B cell (primary cell): ENCODE measurements at regions not wholly inside any gene's neighbourhood (a gene's known extent, or its start where the extent isn't known, plus 50 kb on each side); places are given as distances from the start of the nearest gene placed in this dataset.

Experiments used
- CTCF ChIP-seq: fragments of 200-600 bp; IDR thresholded peaks from one replicate; pipeline ENCODE4 v1.8.0; 2022; ENCODE audit warnings: antibody characterized with exemption, mild to moderate bottlenecking
- EZH2 ChIP-seq: IDR thresholded peaks from 2 replicates; pipeline ENCODE4 v1.6.1; 2012; ENCODE audit warnings: borderline replicate concordance, low read depth, mild to moderate bottlenecking, moderate library complexity, low read length; ENCODE audit not compliant: insufficient read depth, poor library complexity, severe bottlenecking

GRCh38 chr18:63071701-63072141 is 247.8 kb downstream of the BCL2 start:
- TF ChIP-seq CTCF (no peak), EZH2 (no peak)
